KMS-11 (cell line): ENCODE measurements at regions not wholly inside any gene's neighbourhood (a gene's known extent, or its start where the extent isn't known, plus 50 kb on each side); places are given as distances from the start of the nearest gene placed in this dataset.

Experiments
- H2AFZ ChIP-seq: fragments of 200-600 bp; sonication (generic); 2 replicates; pipeline ENCODE4 v1.6.1; 2016; ENCODE audit warnings: antibody characterized with exemption, mixed run types, low read depth
- H3K27ac ChIP-seq: fragments of 200-600 bp; sonication (generic); 2 replicates; pipeline ENCODE4 v1.6.1; 2016; ENCODE audit warnings: mild to moderate bottlenecking, mixed run types
- H3K27me3 ChIP-seq: fragments of 200-600 bp; sonication (generic); 2 replicates; pipeline ENCODE4 v1.6.1; 2017; ENCODE audit warnings: mild to moderate bottlenecking, low read depth, mixed run types, moderate library complexity; ENCODE audit not compliant: insufficient read depth
- H3K36me3 ChIP-seq: fragments of 200-600 bp; sonication (generic); 2 replicates; pipeline ENCODE4 v1.6.1; 2017; ENCODE audit warnings: mild to moderate bottlenecking, mixed run types; ENCODE audit not compliant: insufficient read depth
- H3K4me1 ChIP-seq: fragments of 200-600 bp; sonication (generic); 2 replicates; pipeline ENCODE4 v1.6.1; 2016; ENCODE audit warnings: mild to moderate bottlenecking, low read depth, mixed run types; ENCODE audit not compliant: poor library complexity, severe bottlenecking
- H3K4me2 ChIP-seq: fragments of 200-600 bp; sonication (generic); 2 replicates; pipeline ENCODE4 v1.7.0; 2016; ENCODE audit warnings: mild to moderate bottlenecking, mixed run types
- H3K4me3 ChIP-seq: fragments of 200-600 bp; sonication (generic); IDR thresholded peaks from 2 replicates; pipeline ENCODE4 v1.6.1; 2017; ENCODE audit warnings: low read depth, low read length, mixed read lengths; ENCODE audit not compliant: insufficient read depth
- H3K79me2 ChIP-seq: fragments of 200-600 bp; sonication (generic); 2 replicates; pipeline ENCODE4 v1.6.1; 2016; ENCODE audit warnings: low read depth, mixed run types; ENCODE audit not compliant: insufficient read depth
- H3K9ac ChIP-seq: fragments of 200-600 bp; sonication (generic); 2 replicates; pipeline ENCODE4 v1.6.1; 2016; ENCODE audit warnings: mild to moderate bottlenecking, mixed run types
- H4K20me1 ChIP-seq: fragments of 200-600 bp; sonication (generic); 2 replicates; pipeline ENCODE4 v1.6.1; 2016; ENCODE audit warnings: mild to moderate bottlenecking, mixed run types; ENCODE audit not compliant: insufficient read depth
- TF ChIP-seq, protein P1 (sequence below): fragments of 200-600 bp; sonication (generic); conservative IDR thresholded peaks from 2 replicates; pipeline ENCODE4 v1.6.1; 2017; ENCODE audit warnings: low read depth, mild to moderate bottlenecking, antibody characterized with exemption, low read length, moderate library complexity, mixed read lengths

DNA sequence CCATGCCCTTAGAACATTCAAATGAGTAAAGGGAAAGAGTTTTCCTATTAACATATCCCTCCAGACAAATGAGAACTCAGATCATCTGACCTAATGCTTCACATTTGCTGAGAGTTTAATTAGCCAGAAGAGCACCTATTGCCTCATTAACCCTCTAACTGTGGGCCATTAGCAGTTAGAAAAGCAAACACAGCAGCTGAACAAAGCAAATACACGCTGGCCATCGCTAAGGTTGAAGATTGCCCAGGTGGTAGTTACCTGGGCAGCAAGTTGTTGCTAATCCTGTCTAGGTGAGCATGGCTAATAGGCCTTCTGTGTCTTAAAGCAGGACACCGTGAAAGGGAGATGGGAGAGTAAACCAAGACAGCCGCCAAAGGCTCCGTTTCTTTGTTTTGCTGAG lies 49.9 kb upstream of the UCN3 start:
- H4K20me1 ChIP-seq, result no peaks in the 10 kb centered on the region
- TF ChIP-seq, protein P1, sequence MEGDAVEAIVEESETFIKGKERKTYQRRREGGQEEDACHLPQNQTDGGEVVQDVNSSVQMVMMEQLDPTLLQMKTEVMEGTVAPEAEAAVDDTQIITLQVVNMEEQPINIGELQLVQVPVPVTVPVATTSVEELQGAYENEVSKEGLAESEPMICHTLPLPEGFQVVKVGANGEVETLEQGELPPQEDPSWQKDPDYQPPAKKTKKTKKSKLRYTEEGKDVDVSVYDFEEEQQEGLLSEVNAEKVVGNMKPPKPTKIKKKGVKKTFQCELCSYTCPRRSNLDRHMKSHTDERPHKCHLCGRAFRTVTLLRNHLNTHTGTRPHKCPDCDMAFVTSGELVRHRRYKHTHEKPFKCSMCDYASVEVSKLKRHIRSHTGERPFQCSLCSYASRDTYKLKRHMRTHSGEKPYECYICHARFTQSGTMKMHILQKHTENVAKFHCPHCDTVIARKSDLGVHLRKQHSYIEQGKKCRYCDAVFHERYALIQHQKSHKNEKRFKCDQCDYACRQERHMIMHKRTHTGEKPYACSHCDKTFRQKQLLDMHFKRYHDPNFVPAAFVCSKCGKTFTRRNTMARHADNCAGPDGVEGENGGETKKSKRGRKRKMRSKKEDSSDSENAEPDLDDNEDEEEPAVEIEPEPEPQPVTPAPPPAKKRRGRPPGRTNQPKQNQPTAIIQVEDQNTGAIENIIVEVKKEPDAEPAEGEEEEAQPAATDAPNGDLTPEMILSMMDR, result no peak
- no peak overlapping the region for H3K4me2 ChIP-seq
- no peaks in the 10 kb centered on the region for H3K79me2 ChIP-seq
- H2AFZ ChIP-seq, result no peak overlapping the region
- no peaks in the 10 kb centered on the region for H3K36me3 ChIP-seq
- no peaks in the 10 kb centered on the region for H3K27me3 ChIP-seq
- no peaks in the 10 kb centered on the region for H3K4me1 ChIP-seq
- H3K27ac ChIP-seq, result no peak overlapping the region
- no peak overlapping the region for H3K9ac ChIP-seq
- H3K4me3 ChIP-seq, result no peak overlapping the region
